ENCODE measurements at regions not wholly inside any gene's neighbourhood (a gene's known extent, or its start where the extent isn't known, plus 50 kb on each side); places are given as distances from the start of the nearest gene placed in this dataset.
"Not testable (repeated sequence)": the region's sequence is repeated elsewhere in the genome, so short reads cannot be mapped to it uniquely, and the experiment has no call there.

DNA sequence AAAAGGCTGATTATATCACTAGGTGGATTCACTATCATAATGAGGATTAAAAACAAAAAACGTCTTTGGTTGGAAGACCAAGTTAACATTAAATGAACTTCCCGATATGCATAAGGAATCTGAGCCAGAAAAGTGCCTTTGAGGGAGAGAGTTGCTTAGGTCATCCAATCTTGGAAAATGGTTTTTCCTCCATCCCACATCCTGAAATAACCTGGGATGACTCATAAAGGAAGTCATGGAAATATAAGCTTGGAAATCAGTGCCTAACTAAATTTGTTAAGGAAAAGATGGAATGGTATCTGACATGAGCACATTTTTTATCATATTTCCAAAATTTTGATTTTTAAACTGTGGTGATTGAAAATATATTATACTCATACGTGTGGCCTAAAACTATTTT is 66.0 kb downstream of the KBTBD8 start:
- H3K4me3 ChIP-seq (ENCODE audit: low read depth, low read length): no peak overlapping the region
- TF ChIP-seq, protein P1, sequence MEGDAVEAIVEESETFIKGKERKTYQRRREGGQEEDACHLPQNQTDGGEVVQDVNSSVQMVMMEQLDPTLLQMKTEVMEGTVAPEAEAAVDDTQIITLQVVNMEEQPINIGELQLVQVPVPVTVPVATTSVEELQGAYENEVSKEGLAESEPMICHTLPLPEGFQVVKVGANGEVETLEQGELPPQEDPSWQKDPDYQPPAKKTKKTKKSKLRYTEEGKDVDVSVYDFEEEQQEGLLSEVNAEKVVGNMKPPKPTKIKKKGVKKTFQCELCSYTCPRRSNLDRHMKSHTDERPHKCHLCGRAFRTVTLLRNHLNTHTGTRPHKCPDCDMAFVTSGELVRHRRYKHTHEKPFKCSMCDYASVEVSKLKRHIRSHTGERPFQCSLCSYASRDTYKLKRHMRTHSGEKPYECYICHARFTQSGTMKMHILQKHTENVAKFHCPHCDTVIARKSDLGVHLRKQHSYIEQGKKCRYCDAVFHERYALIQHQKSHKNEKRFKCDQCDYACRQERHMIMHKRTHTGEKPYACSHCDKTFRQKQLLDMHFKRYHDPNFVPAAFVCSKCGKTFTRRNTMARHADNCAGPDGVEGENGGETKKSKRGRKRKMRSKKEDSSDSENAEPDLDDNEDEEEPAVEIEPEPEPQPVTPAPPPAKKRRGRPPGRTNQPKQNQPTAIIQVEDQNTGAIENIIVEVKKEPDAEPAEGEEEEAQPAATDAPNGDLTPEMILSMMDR (IDR thresholded peaks at IDR 0.05; ENCODE audit: insufficient read depth, low read length, poor library complexity, severe bottlenecking): no peak
- no peaks in the 10 kb centered on the region for H3K36me3 ChIP-seq (ENCODE audit: control insufficient read depth, insufficient read depth, low read length)
- DNase-seq (ENCODE audit: low read depth): no peak
- no peaks in the 10 kb centered on the region for H3K27me3 ChIP-seq (ENCODE audit: control insufficient read depth, insufficient read depth, low read length)

DNA sequence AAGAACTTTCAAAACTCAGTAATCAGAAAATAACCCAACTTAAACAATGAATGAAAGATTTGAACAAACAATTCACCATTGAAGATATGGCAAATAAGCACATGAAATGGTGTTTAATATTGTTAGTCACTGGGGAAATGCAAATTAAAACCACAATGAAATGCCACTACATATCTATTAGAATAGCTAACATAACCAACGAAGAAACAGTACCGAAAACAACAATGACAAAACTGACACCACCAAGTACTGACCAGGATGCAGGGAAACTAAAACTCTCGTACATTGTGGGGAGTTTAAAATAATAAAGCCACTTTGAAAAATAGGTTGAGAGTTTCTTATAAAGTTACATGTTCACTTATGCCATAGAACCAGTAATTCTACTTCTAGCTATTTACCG is 69.1 kb downstream of the KBTBD8 start:
- Histone ChIP-seq H3K4me3 (ENCODE audit: low read depth, low read length) (no peak overlapping the region), H3K27me3 (ENCODE audit: control insufficient read depth, insufficient read depth, low read length) (no peaks in the 10 kb centered on the region), H3K36me3 (ENCODE audit: control insufficient read depth, insufficient read depth, low read length) (no peaks in the 10 kb centered on the region)
- DNase-seq (ENCODE audit: low read depth): no peak
- TF ChIP-seq, protein P1 (IDR thresholded peaks at IDR 0.05; ENCODE audit: insufficient read depth, low read length, poor library complexity, severe bottlenecking): no peak

DNA sequence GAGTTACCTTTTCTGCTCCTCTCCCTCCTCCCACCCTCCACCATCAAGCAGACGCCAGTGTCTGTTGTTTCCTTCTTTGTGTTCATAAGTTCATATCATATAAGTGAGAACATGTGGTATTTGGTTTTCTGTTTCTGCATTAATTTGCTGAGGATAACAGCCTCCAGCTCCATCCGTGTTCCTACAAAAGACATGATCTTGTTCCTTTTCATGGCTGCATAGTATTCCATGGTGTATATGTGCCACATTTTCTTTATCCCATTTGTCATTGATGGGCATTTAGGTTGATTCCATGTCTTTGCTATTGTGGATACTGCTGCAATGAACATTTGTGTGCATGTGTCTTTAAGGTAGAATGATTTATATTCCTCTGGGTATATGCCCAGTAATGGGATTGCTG is 74.5 kb downstream of the KBTBD8 start:
- not testable (repeated sequence) for H3K4me3 ChIP-seq (ENCODE audit: low read depth, low read length); H3K36me3 ChIP-seq (ENCODE audit: control insufficient read depth, insufficient read depth, low read length); DNase-seq (ENCODE audit: low read depth); H3K27me3 ChIP-seq (ENCODE audit: control insufficient read depth, insufficient read depth, low read length)

DNA sequence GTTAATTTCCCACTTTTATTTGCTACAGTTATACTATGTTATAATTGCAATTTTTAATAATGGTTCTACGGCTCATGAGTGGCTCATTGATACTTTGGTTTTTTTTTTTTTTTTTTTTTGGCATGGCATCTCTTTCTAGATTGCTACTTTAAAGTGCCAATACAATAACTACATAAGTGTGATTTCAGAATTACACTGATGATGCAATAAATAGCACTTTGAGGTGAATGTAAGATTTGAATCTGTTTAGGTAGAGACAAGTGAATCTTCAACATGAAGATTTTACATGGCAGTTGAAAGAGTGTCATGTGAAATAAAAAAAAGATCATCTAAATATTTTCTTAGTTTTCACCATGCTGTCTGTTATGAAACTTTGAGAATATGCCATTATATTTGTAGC is 75.7 kb downstream of the KBTBD8 start:
- Histone ChIP-seq H3K27me3 (ENCODE audit: control insufficient read depth, insufficient read depth, low read length) (no peaks in the 10 kb centered on the region), H3K36me3 (ENCODE audit: control insufficient read depth, insufficient read depth, low read length) (no peaks in the 10 kb centered on the region), H3K4me3 (ENCODE audit: low read depth, low read length) (no peak overlapping the region)
- DNase-seq (ENCODE audit: low read depth): no peak
- TF ChIP-seq, protein P1 (IDR thresholded peaks at IDR 0.05; ENCODE audit: insufficient read depth, low read length, poor library complexity, severe bottlenecking): no peak

DNA sequence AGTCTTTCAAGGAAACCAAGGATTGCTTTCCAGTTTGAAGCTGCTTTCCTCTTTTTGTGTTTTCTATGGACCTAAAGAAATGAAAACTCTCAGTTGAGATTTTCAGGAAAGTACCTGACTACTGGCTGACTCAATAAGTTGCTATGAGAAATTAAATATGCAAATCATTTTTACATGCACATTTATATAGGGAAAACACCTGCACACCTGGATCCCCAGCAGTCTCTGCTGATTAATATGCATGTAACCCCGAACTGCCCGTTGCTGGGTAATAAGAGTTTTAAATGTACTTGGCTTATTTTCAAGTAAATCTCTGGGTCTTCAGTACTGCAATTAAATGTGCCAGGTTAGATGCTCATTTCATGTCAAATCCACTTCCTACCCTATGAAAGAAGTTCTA is 77.2 kb downstream of the KBTBD8 start:
- Histone ChIP-seq H3K27me3 (ENCODE audit: control insufficient read depth, insufficient read depth, low read length) (no peaks in the 10 kb centered on the region), H3K4me3 (ENCODE audit: low read depth, low read length) (no peak overlapping the region), H3K36me3 (ENCODE audit: control insufficient read depth, insufficient read depth, low read length) (no peaks in the 10 kb centered on the region)
- no peak for DNase-seq (ENCODE audit: low read depth)
- TF ChIP-seq, protein P1 (IDR thresholded peaks at IDR 0.05; ENCODE audit: insufficient read depth, low read length, poor library complexity, severe bottlenecking): no peak

DNA sequence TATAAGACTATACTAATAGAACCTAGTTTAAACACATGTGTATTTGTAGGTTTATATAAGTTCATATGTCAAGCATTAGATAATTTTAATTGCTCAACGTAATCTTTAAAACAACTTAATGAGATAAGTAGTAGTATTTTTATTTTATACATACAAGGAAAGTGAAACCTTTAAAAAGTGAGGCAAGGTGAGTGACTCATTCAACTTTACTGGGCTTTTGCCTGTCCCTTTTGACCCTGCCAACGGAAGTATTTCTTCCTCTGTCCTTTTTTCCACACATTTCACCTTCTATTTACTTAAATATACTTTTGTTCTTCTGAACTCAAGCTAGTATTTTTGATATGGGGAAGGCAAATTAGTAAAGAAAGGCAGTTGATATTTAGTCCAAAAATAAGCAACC is 78.5 kb downstream of the KBTBD8 start:
- no peak for DNase-seq (ENCODE audit: low read depth)
- no peak overlapping the region for H3K4me3 ChIP-seq (ENCODE audit: low read depth, low read length)
- no peaks in the 10 kb centered on the region for H3K36me3 ChIP-seq (ENCODE audit: control insufficient read depth, insufficient read depth, low read length)
- no peaks in the 10 kb centered on the region for H3K27me3 ChIP-seq (ENCODE audit: control insufficient read depth, insufficient read depth, low read length)
- TF ChIP-seq, protein P1 (IDR thresholded peaks at IDR 0.05; ENCODE audit: insufficient read depth, low read length, poor library complexity, severe bottlenecking): no peak
